ENCODE measurements at regions not wholly inside any gene's neighbourhood (a gene's known extent, or its start where the extent isn't known, plus 50 kb on each side); places are given as distances from the start of the nearest gene placed in this dataset.

- TF ChIP-seq POLR2A (IDR thresholded peaks at IDR 0.05) (no peak), CTCF (IDR thresholded peaks at IDR 0.05) (no peak)
Observed at GRCh38 chr9:31637265-31637664, 747.2 kb upstream of the ACO1 start.

Measured in lower leg skin (tissue), 3 donors.